ENCODE measurements at regions not wholly inside any gene's neighbourhood (a gene's known extent, or its start where the extent isn't known, plus 50 kb on each side); places are given as distances from the start of the nearest gene placed in this dataset.

DNA sequence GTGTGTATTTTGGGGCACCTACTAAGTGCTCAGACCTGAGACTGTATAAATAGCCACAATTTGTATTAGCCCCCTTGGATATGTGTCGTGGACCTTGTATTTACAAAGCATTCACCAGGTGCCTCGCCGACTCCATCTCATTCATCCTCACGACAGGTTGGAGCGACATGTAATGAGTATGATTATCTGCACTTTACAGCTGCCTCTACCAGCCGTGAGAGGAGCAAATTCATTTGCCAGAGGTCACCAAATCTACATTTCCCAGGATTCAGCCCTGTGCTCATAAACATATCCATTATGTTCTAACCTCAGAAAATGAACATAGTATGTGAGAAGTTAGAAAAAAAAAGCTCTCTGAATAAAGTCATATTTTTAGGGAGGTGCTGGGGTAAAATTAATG is 167.4 kb downstream of the ZDHHC21 start:
- TF ChIP-seq, protein P1, sequence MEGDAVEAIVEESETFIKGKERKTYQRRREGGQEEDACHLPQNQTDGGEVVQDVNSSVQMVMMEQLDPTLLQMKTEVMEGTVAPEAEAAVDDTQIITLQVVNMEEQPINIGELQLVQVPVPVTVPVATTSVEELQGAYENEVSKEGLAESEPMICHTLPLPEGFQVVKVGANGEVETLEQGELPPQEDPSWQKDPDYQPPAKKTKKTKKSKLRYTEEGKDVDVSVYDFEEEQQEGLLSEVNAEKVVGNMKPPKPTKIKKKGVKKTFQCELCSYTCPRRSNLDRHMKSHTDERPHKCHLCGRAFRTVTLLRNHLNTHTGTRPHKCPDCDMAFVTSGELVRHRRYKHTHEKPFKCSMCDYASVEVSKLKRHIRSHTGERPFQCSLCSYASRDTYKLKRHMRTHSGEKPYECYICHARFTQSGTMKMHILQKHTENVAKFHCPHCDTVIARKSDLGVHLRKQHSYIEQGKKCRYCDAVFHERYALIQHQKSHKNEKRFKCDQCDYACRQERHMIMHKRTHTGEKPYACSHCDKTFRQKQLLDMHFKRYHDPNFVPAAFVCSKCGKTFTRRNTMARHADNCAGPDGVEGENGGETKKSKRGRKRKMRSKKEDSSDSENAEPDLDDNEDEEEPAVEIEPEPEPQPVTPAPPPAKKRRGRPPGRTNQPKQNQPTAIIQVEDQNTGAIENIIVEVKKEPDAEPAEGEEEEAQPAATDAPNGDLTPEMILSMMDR (IDR thresholded peaks at IDR 0.05) = no peak
- TF ChIP-seq POLR2A (IDR thresholded peaks at IDR 0.05) = no peak

Data from Peyer's patch (tissue), 4 donors.